Gastroesophageal sphincter (tissue), 4 donors: ENCODE measurements at regions not wholly inside any gene's neighbourhood (a gene's known extent, or its start where the extent isn't known, plus 50 kb on each side); places are given as distances from the start of the nearest gene placed in this dataset.

Source experiments
- ATAC-seq: fragments of 150-250 bp; one replicate; pipeline ENCODE4 v1.9.1; 2016; ENCODE audit warnings: mild to moderate bottlenecking, moderate library complexity
- H3K27ac ChIP-seq, 4 donors: fragments of 200-600 bp; sonication (generic) in 3 of 4; 1 replicate in 3 of 4; 2 replicates in 1 of 4; pipeline ENCODE4 v1.5.1; 2016 to 2019
- H3K27me3 ChIP-seq: fragments of 200-600 bp; sonication (generic); one replicate; pipeline ENCODE4 v1.5.1; 2019
- H3K36me3 ChIP-seq, 2 donors: fragments of 200-600 bp; sonication (generic); one replicate each; pipeline ENCODE4 v1.5.1; 2019; ENCODE audit warnings: control low read depth in 1 of 2
- H3K4me1 ChIP-seq, 3 donors: fragments of 200-600 bp; sonication (generic); 1 replicate in 2 of 3; 2 replicates in 1 of 3; pipeline ENCODE4 v1.5.1; 2016 to 2019; ENCODE audit warnings: control low read depth in 2 of 3
- H3K4me3 ChIP-seq, 2 donors: fragments of 200-600 bp; sonication (generic); one replicate each; pipeline ENCODE4 v1.5.1; 2019; ENCODE audit warnings: mild to moderate bottlenecking in 1 of 2, moderate library complexity in 1 of 2
- H3K9me3 ChIP-seq, 3 donors: fragments of 200-600 bp; sonication (generic); one replicate each; pipeline ENCODE4 v1.5.1; 2017 to 2019; ENCODE audit warnings: control low read depth in 2 of 3
- EP300 ChIP-seq: sonication (generic); formaldehyde crosslinking; IDR thresholded peaks from one replicate; pipeline ENCODE4 v1.6.1; 2017; ENCODE audit warnings: antibody characterized with exemption, mild to moderate bottlenecking
- POLR2A ChIP-seq, 2 donors: fragments of 450-650 bp; IDR thresholded peaks; one replicate each; pipeline ENCODE4 v1.6.1; 2017; ENCODE audit warnings: antibody characterized with exemption in 2 of 2, mild to moderate bottlenecking in 2 of 2, moderate library complexity in 1 of 2
- POLR2AphosphoS5 ChIP-seq: sonication (generic); formaldehyde crosslinking; IDR thresholded peaks from one replicate; pipeline ENCODE4 v1.6.1; 2017; ENCODE audit warnings: antibody characterized with exemption
- WGBS, 2 donors: methylation state at CpG; one replicate each; pipeline ENCODE4 v1.1.5; 2018; ENCODE audit warnings: low coverage in 1 of 2; 5-methylcytosine and 5-hydroxymethylcytosine counted together
- TF ChIP-seq, protein P1 (sequence below), 4 experiments: fragments of 200-600 bp in 2 of 4; fragments of 450-650 bp in 2 of 4; sonication (generic) in 1 of 4; IDR thresholded peaks; one replicate each; pipeline ENCODE4 v1.5.1; 2017 to 2019; ENCODE audit warnings: antibody characterized with exemption in 4 of 4, mild to moderate bottlenecking in 2 of 4, moderate library complexity in 2 of 4

DNA sequence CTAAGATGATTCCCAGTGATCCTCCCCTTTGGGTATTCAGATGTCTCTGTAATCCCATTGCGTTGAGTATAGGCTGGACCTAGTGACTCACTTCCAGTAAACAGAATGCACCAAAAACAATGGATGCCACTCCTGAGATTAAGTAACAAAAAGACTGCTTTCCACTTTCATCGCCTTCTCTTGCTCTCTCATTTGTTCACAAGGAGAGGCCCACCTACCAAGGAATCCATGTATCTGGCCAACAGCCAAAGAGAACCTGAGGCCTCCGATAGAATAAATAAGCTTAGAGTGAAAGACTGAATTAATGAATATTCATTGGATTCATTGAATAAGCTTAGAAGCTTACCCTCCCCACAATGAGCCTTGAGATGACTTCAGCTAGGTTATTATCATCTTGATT is 454.6 kb downstream of the KCNA4 start:
- Histone ChIP-seq H3K36me3 (no peaks in the 10 kb centered on the region), H3K9me3 (no peaks in the 10 kb centered on the region), H3K4me3 (no peak overlapping the region), H3K27ac (no peak overlapping the region), H3K4me1 (no peaks in the 10 kb centered on the region), H3K27me3 (no peaks in the 10 kb centered on the region)
- 55 to 82% methylated on average over 1 to 3 of the region's 3 CpGs for WGBS, 2 donors
- no peak for ATAC-seq
- TF ChIP-seq, protein P1, sequence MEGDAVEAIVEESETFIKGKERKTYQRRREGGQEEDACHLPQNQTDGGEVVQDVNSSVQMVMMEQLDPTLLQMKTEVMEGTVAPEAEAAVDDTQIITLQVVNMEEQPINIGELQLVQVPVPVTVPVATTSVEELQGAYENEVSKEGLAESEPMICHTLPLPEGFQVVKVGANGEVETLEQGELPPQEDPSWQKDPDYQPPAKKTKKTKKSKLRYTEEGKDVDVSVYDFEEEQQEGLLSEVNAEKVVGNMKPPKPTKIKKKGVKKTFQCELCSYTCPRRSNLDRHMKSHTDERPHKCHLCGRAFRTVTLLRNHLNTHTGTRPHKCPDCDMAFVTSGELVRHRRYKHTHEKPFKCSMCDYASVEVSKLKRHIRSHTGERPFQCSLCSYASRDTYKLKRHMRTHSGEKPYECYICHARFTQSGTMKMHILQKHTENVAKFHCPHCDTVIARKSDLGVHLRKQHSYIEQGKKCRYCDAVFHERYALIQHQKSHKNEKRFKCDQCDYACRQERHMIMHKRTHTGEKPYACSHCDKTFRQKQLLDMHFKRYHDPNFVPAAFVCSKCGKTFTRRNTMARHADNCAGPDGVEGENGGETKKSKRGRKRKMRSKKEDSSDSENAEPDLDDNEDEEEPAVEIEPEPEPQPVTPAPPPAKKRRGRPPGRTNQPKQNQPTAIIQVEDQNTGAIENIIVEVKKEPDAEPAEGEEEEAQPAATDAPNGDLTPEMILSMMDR (IDR thresholded peaks at IDR 0.05) = no peak
- TF ChIP-seq POLR2A (IDR thresholded peaks at IDR 0.05) (no peak), POLR2AphosphoS5 (no peak), EP300 (no peak)

DNA sequence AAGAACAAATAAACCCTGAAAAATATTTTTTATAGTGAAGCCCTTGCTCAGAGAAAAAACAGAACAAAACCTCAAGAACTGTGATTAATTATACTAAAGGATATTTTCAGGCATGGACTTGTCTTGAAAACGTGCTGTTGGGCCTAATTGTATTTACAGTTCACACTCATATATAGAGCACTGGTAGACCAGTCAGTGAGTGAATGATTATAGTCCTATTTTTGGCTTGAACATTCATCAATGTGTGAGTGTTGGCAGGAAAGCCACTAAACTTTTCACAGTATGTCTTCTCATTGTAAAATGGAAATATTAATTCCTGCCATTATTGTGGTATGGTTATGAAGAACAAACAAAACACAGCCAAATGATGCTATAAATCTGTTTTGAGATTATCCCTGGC is 462.8 kb downstream of the KCNA4 start:
- H3K4me1 ChIP-seq = no peaks in the 10 kb centered on the region
- H3K36me3 ChIP-seq = no peaks in the 10 kb centered on the region
- 9% methylated on average over 1 of the region's 1 CpG; no CpG with 5 or more reads in 1 of the 2 donors for WGBS, 2 donors
- H3K9me3 ChIP-seq = no peaks in the 10 kb centered on the region
- H3K27me3 ChIP-seq = no peaks in the 10 kb centered on the region
- TF ChIP-seq POLR2AphosphoS5 (no peak), POLR2A (IDR thresholded peaks at IDR 0.05) (no peak), EP300 (no peak)
- TF ChIP-seq, protein P1 (IDR thresholded peaks at IDR 0.05) = no peak
- H3K27ac ChIP-seq = no peak overlapping the region
- ATAC-seq = no peak
- no peak overlapping the region for H3K4me3 ChIP-seq

DNA sequence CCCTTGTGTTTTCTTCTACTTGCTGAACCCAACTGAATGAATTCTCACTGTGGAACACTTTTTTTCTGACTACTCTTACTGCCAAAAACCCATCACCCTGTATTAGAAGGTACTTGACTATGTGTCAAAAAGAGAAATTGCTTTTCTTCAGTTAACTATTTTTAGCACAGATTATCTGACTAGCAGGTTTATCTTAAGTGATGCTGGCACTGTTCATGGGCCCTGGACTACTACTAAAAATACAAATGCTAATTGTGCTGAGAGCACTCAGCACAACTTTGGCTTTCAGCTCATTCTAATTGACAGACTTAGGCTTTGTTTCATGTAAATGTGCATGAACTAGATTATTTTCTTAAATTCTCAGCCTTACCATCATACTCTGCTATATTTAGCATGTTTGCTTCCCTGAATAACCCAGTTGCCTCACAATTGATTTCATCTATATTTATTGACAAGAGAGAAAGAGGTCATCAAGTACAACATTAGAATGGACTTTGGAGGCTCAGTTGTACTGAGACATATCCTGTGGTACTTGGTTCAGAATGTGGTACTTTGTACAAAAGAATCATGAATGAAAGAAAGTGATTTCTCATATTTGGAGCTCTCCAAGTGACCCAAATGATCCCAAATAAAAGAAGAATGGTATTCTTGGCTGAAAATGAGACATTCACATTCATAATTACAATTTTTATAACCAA is 478.3 kb downstream of the KCNA4 start:
- Histone ChIP-seq H3K9me3 (no peaks in the 10 kb centered on the region), H3K4me3 (no peak overlapping the region), H3K36me3 (no peaks in the 10 kb centered on the region), H3K27me3 (no peaks in the 10 kb centered on the region), H3K4me1 (no peaks in the 10 kb centered on the region), H3K27ac (no peak overlapping the region)
- TF ChIP-seq EP300 (no peak), POLR2AphosphoS5 (no peak), POLR2A (IDR thresholded peaks at IDR 0.05) (no peak)
- TF ChIP-seq, protein P1 (IDR thresholded peaks at IDR 0.05) = no peak
- ATAC-seq = no peak

DNA sequence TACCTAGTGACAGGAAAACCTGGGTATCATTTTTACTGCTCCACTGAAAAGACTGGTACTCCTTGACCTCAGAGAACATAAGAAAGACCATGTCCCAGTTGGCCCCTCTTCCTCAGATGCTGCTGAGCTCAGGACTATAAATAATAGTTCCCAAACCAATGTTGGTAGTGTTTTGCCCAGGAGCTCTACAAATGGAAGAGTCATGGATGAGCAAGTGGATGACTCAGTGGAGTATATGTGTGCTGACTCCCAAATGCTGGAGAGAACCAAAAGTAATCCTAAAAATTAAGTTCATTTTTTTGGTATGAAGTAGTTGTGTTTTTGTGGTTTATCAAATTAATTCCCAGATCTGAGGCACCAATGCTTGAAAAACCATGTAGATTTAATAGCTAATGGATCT is 482.0 kb downstream of the KCNA4 start:
- Histone ChIP-seq H3K27me3 (no peaks in the 10 kb centered on the region), H3K4me1 (no peaks in the 10 kb centered on the region), H3K36me3 (no peaks in the 10 kb centered on the region), H3K27ac (no peak overlapping the region), H3K9me3 (no peaks in the 10 kb centered on the region), H3K4me3 (no peak overlapping the region)
- ATAC-seq = no peak
- TF ChIP-seq, protein P1 (IDR thresholded peaks at IDR 0.05) = no peak
- TF ChIP-seq POLR2AphosphoS5 (no peak), POLR2A (IDR thresholded peaks at IDR 0.05) (no peak), EP300 (no peak)

DNA sequence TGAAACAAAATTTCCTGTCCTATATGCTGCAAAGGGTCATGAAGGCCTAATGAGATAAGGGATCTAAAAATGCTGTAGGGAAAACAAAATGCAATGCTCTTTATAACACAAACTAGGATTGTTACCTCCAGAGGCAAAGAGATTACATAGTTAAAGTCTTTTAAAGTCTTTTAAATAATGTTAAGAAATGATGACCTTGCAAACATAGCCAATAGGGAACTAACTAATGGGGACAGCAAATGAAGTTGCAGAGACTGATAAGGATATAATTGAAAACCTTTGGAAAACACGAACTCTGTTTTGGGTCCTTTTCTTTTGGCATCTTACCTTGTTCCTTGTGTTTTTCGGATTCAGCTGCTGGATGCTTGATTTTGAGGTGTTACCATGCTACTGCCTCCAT is 485.9 kb downstream of the KCNA4 start:
- H3K27me3 ChIP-seq = no peaks in the 10 kb centered on the region
- TF ChIP-seq, protein P1 (IDR thresholded peaks at IDR 0.05) = no peak
- TF ChIP-seq EP300 (no peak), POLR2AphosphoS5 (no peak)
- H3K9me3 ChIP-seq = peaks cover 0 to 7% (median 0%) of the 10 kb centered on the region in 3 donors
- H3K27ac ChIP-seq = no peak overlapping the region
- no peaks in the 10 kb centered on the region for H3K4me1 ChIP-seq
- no peak overlapping the region for H3K4me3 ChIP-seq
- WGBS, 2 donors = 75 to 78% methylated on average over 2 of the region's 2 CpGs
- H3K36me3 ChIP-seq = no peaks in the 10 kb centered on the region
- ATAC-seq = no peak
